HCT116 (cell line): ENCODE measurements at regions not wholly inside any gene's neighbourhood (a gene's known extent, or its start where the extent isn't known, plus 50 kb on each side); places are given as distances from the start of the nearest gene placed in this dataset.

Experiments
- ATAC-seq: fragments of 200-7000 bp; cut with Tn5 transposase; 2 replicates; pipeline ENCODE4 v1.9.1; 2020; ENCODE audit warnings: mild to moderate bottlenecking, moderate library complexity
- BruUV-seq: library from RNA; stranded (reverse); fragments of 400-500 nt; replicated peaks from 2 replicates; lab custom pipeline; 2021; lab: Mats Ljungman, UMichigan
- CTCF ChIA-PET: fragments of 300-600 bp; sonication (Branson Sonifier 250); formaldehyde crosslinking; loops from one replicate; lab custom pipeline; 2021; ENCODE audit warnings: antibody characterized with exemption; lab: Charles Lee
- POLR2A ChIA-PET: fragments of 300-600, 350-600 bp; sonication (Branson Sonifier 250); formaldehyde crosslinking; loops from one replicate; lab custom pipeline; 2021; ENCODE audit warnings: antibody characterized with exemption; lab: Charles Lee
- RAD21 ChIA-PET, 2 experiments: fragments of 300-600 bp; sonication (Branson Sonifier 250); formaldehyde crosslinking; loops; one replicate each; lab custom pipeline; 2023; ENCODE audit warnings: low total read pairs in 2 of 2; ENCODE audit not compliant: uncharacterized antibody in 2 of 2, unreplicated experiment in 2 of 2, low non-redundant PET in 1 of 2; lab: Charles Lee
- DNase-seq: peaks from one replicate; pipeline ENCODE4 v3.0.0-alpha.2; 2010; ENCODE audit warnings: low read depth, low spot score
- H2AFZ ChIP-seq: fragments of 200-600 bp; shearing (Covaris generic), sonication (generic); 2 replicates; pipeline ENCODE4 v1.6.1; 2017; ENCODE audit warnings: low read depth, mixed run types, mixed read lengths, antibody characterized with exemption, low read length; ENCODE audit not compliant: poor library complexity, severe bottlenecking
- H3K27ac ChIP-seq: 2 replicates; pipeline ENCODE4 v1.5.1; 2012; ENCODE audit warnings: low read depth, low read length
- H3K27me3 ChIP-seq: fragments of 200-600 bp; sonication (generic); 2 replicates; pipeline ENCODE4 v1.6.1; 2016; ENCODE audit warnings: mixed run types, low read length, mixed read lengths; ENCODE audit not compliant: insufficient read depth
- H3K36me3 ChIP-seq, 2 experiments: fragments of 200-500 bp in 1 of 2; fragments of 200-600 bp in 1 of 2; sonication (Bioruptor generic) in 1 of 2; sonication (generic) in 1 of 2; 2 replicates each; pipeline versions ENCODE4 v1.5.1 to v1.6.1; 2014 to 2016; ENCODE audit warnings: low read length in 2 of 2, inconsistent platforms in 1 of 2, mixed read lengths in 1 of 2, mixed run types in 1 of 2; ENCODE audit not compliant: insufficient read depth in 2 of 2, control insufficient read depth in 1 of 2
- H3K4me1 ChIP-seq, 2 experiments: fragments of 200-600 bp in 1 of 2; sonication (generic) in 1 of 2; 2 replicates each; pipeline versions ENCODE4 v1.5.1 to v1.6.1; 2012 to 2017; ENCODE audit warnings: low read length in 2 of 2, inconsistent platforms in 1 of 2, mild to moderate bottlenecking in 1 of 2, mixed read lengths in 1 of 2, mixed run types in 1 of 2, moderate library complexity in 1 of 2; ENCODE audit not compliant: insufficient read depth in 2 of 2, control insufficient read depth in 1 of 2
- H3K4me2 ChIP-seq: fragments of 200-600 bp; sonication (generic); 2 replicates; pipeline ENCODE4 v1.6.1; 2017; ENCODE audit warnings: mixed run types, low read length, mixed read lengths
- H3K4me3 ChIP-seq, 2 experiments: fragments of 200-600 bp in 1 of 2; sonication (generic) in 1 of 2; replicated peaks in 1 of 2; 2 replicates each; pipeline ENCODE4 v1.5.1; 2011 to 2016; ENCODE audit warnings: low read length in 2 of 2, control low read depth in 1 of 2, low read depth in 1 of 2, mild to moderate bottlenecking in 1 of 2, mixed read lengths in 1 of 2, mixed run types in 1 of 2
- H3K79me2 ChIP-seq: fragments of 200-600 bp; sonication (generic); 2 replicates; pipeline ENCODE4 v1.6.1; 2017; ENCODE audit warnings: mild to moderate bottlenecking, mixed run types, low read length, moderate library complexity, mixed read lengths; ENCODE audit not compliant: insufficient read depth
- H3K9ac ChIP-seq: fragments of 200-600 bp; sonication (generic); 2 replicates; pipeline ENCODE4 v1.6.1; 2016; ENCODE audit warnings: low read length, mixed read lengths
- H3K9me2 ChIP-seq: fragments of 200-600 bp; sonication (generic), shearing (Covaris generic); 2 replicates; pipeline ENCODE4 v1.6.1; 2017; ENCODE audit warnings: mixed run types, mild to moderate bottlenecking, moderate library complexity; ENCODE audit not compliant: insufficient read depth
- H3K9me3 ChIP-seq, 2 experiments: fragments of 200-500 bp in 1 of 2; fragments of 200-600 bp in 1 of 2; sonication (Bioruptor generic) in 1 of 2; sonication (generic) in 1 of 2; 2 replicates each; pipeline ENCODE4 v1.6.1; 2014 to 2017; ENCODE audit warnings: low read length in 2 of 2, mixed read lengths in 2 of 2, inconsistent platforms in 1 of 2, low read depth in 1 of 2, mild to moderate bottlenecking in 1 of 2, mixed run types in 1 of 2, moderate library complexity in 1 of 2; ENCODE audit not compliant: control insufficient read depth in 1 of 2, insufficient read depth in 1 of 2
- H4K20me1 ChIP-seq: fragments of 200-600 bp; sonication (generic), shearing (Covaris generic); 2 replicates; pipeline ENCODE4 v1.6.1; 2017; ENCODE audit warnings: mixed run types, mild to moderate bottlenecking, moderate library complexity; ENCODE audit not compliant: insufficient read depth
- ATF3 ChIP-seq: IDR thresholded peaks from 2 replicates; pipeline ENCODE4 v1.6.1; 2012
- CBX3 ChIP-seq: IDR thresholded peaks from 2 replicates; pipeline ENCODE4 v1.6.1; 2012; ENCODE audit warnings: low read depth
- POLR2A ChIP-seq: IDR thresholded peaks from 2 replicates; pipeline ENCODE4 v1.7.0; 2011; ENCODE audit warnings: borderline replicate concordance; ENCODE audit not compliant: insufficient read depth, insufficient read length; ENCODE audit errors: extremely low read depth
- POLR2AphosphoS5 ChIP-seq: IDR thresholded peaks from 2 replicates; pipeline ENCODE4 v1.6.1; 2011; ENCODE audit warnings: mild to moderate bottlenecking, low read depth, low read length, moderate library complexity
- SRF ChIP-seq: IDR thresholded peaks from 2 replicates; pipeline ENCODE4 v1.6.1; 2012; ENCODE audit warnings: low read depth
- TCF7L2 ChIP-seq: IDR thresholded peaks from 2 replicates; pipeline ENCODE4 v1.7.0; 2011; ENCODE audit warnings: borderline replicate concordance, inconsistent platforms; ENCODE audit not compliant: insufficient read depth, insufficient read length; ENCODE audit errors: extremely low read depth
- ZNF274 ChIP-seq: fragments of 200-500 bp; sonication (Bioruptor generic); IDR thresholded peaks from 2 replicates; pipeline ENCODE4 v1.6.1; 2014; ENCODE audit warnings: mild to moderate bottlenecking, low read depth, low read length, inconsistent platforms
- intact Hi-C: fragments of 100-400 bp; cut with micrococcal nuclease; formaldehyde crosslinking; loops from 2 replicates; pipeline ENCODE4 v1.10.0; 2022

- Histone ChIP-seq H3K9ac (no peak overlapping the region), H3K79me2 (no peaks in the 10 kb centered on the region), H2AFZ (no peak overlapping the region), H3K9me2 (no peaks in the 10 kb centered on the region), H3K4me2 (no peak overlapping the region), H3K4me3 (no peak overlapping the region), H3K9me3 (no peaks in the 10 kb centered on the region), H4K20me1 (no peaks in the 10 kb centered on the region), H3K27me3 (no peaks in the 10 kb centered on the region), H3K27ac (no peak overlapping the region), H3K4me1 (no peaks in the 10 kb centered on the region), H3K36me3 (no peaks in the 10 kb centered on the region)
- DNase-seq (no peak), ATAC-seq (no peak)
- no TSS peak for BruUV-seq
- CTCF ChIA-PET, result interaction anchor here (0.8 to 1.8 kb wide), 6 partner anchors 10 to 390 kb away, joined by 3 to 6 read pairs (median 4); no protein-coding TSS in a partner anchor
- intact Hi-C loops, result no loop called here
- POLR2A ChIA-PET, result interaction anchor here (1.5 kb wide), 1 partner anchor 390 kb away, joined by 3 read pairs; no protein-coding TSS in a partner anchor
- RAD21 ChIA-PET, result interaction anchor here (0.7 to 0.8 kb wide), 2 partner anchors 273 to 343 kb away, joined by 3 to 5 read pairs; no protein-coding TSS in a partner anchor
- TF ChIP-seq POLR2AphosphoS5 (no peak), ATF3 (no peak), SRF (no peak), POLR2A (no peak), CBX3 (no peak), ZNF274 (no peak), TCF7L2 (no peak)
Observed at GRCh38 chr2:120685066-120685973, 50.3 kb upstream of the GLI2 start.
